ENCODE measurements at regions not wholly inside any gene's neighbourhood (a gene's known extent, or its start where the extent isn't known, plus 50 kb on each side); places are given as distances from the start of the nearest gene placed in this dataset.
A peak's percentile ranks its signal among the peaks of the same experiment; 100 is the strongest.

GRCh38 chr16:85311741-85312140 is 199.5 kb upstream of the CIBAR2 start:
- H3K4me1 ChIP-seq (ENCODE audit: control insufficient read depth, insufficient read depth, low read length), result peaks cover 90% of the 10 kb centered on the region
- no peaks in the 10 kb centered on the region for H3K27me3 ChIP-seq (ENCODE audit: control insufficient read depth, insufficient read depth, low read length)
- H3K36me3 ChIP-seq (ENCODE audit: control insufficient read depth, insufficient read depth, low read length), result peaks cover 2% of the 10 kb centered on the region
- H3K9me3 ChIP-seq (ENCODE audit: control insufficient read depth, insufficient read depth, low read length), result no peaks in the 10 kb centered on the region
- no peak for DNase-seq (ENCODE audit: low read depth in 4 of 6, low spot score in 6 of 6)
- no peak overlapping the region for H3K4me3 ChIP-seq (ENCODE audit: low read depth, low read length)
- 90% methylated on average over 11 of the region's 14 CpGs for WGBS (ENCODE audit: insufficient coverage)
- H3K27ac ChIP-seq (ENCODE audit: low read depth, low read length), result no peak overlapping the region

- Histone ChIP-seq H3K27me3 (ENCODE audit: control insufficient read depth, insufficient read depth, low read length) (no peaks in the 10 kb centered on the region), H3K4me3 (ENCODE audit: low read depth, low read length) (no peak overlapping the region), H3K27ac (ENCODE audit: low read depth, low read length) (no peak overlapping the region), H3K36me3 (ENCODE audit: control insufficient read depth, insufficient read depth, low read length) (peaks cover 2% of the 10 kb centered on the region), H3K4me1 (ENCODE audit: control insufficient read depth, insufficient read depth, low read length) (peaks cover 90% of the 10 kb centered on the region), H3K9me3 (ENCODE audit: control insufficient read depth, insufficient read depth, low read length) (no peaks in the 10 kb centered on the region)
- no peak for DNase-seq (ENCODE audit: low read depth in 4 of 6, low spot score in 6 of 6)
- 80% methylated on average over 9 of the region's 11 CpGs for WGBS (ENCODE audit: insufficient coverage)
Measured at GRCh38 chr16:85312174-85312573, 199.9 kb upstream of the CIBAR2 start.

- Histone ChIP-seq H3K9me3 (ENCODE audit: control insufficient read depth, insufficient read depth, low read length) (no peaks in the 10 kb centered on the region), H3K4me3 (ENCODE audit: low read depth, low read length) (no peak overlapping the region), H3K27ac (ENCODE audit: low read depth, low read length) (peak overlapping the region; percentile 52), H3K36me3 (ENCODE audit: control insufficient read depth, insufficient read depth, low read length) (peaks cover 2% of the 10 kb centered on the region), H3K27me3 (ENCODE audit: control insufficient read depth, insufficient read depth, low read length) (no peaks in the 10 kb centered on the region), H3K4me1 (ENCODE audit: control insufficient read depth, insufficient read depth, low read length) (peaks cover 90% of the 10 kb centered on the region)
- DNase-seq (ENCODE audit: low read depth in 4 of 6, low spot score in 6 of 6), result no peak
- 50% methylated on average over 18 of the region's 23 CpGs for WGBS (ENCODE audit: insufficient coverage)
Measured at GRCh38 chr16:85312642-85313525, 200.6 kb upstream of the CIBAR2 start.

GRCh38 chr16:85313526-85314301 is 201.4 kb upstream of the CIBAR2 start:
- H3K4me3 ChIP-seq (ENCODE audit: low read depth, low read length), result no peak overlapping the region
- peak overlapping the region; percentile 17 for H3K27ac ChIP-seq (ENCODE audit: low read depth, low read length)
- no peaks in the 10 kb centered on the region for H3K27me3 ChIP-seq (ENCODE audit: control insufficient read depth, insufficient read depth, low read length)
- WGBS (ENCODE audit: insufficient coverage), result 57% methylated on average over 12 of the region's 13 CpGs
- H3K9me3 ChIP-seq (ENCODE audit: control insufficient read depth, insufficient read depth, low read length), result no peaks in the 10 kb centered on the region
- peaks cover 2% of the 10 kb centered on the region for H3K36me3 ChIP-seq (ENCODE audit: control insufficient read depth, insufficient read depth, low read length)
- DNase-seq (ENCODE audit: low read depth in 4 of 6, low spot score in 6 of 6), result peak in 1 of 6 donors; percentile 68
- peaks cover 87% of the 10 kb centered on the region for H3K4me1 ChIP-seq (ENCODE audit: control insufficient read depth, insufficient read depth, low read length)

- Histone ChIP-seq H3K4me1 (ENCODE audit: control insufficient read depth, insufficient read depth, low read length) (peaks cover 83% of the 10 kb centered on the region), H3K9me3 (ENCODE audit: control insufficient read depth, insufficient read depth, low read length) (no peaks in the 10 kb centered on the region)
- WGBS (ENCODE audit: insufficient coverage), result 73% methylated on average over 11 of the region's 11 CpGs
Measured at GRCh38 chr16:85314512-85314971, 202.3 kb upstream of the CIBAR2 start.

GRCh38 chr16:85315866-85316265 is 203.6 kb upstream of the CIBAR2 start:
- Histone ChIP-seq H3K27me3 (ENCODE audit: control insufficient read depth, insufficient read depth, low read length) (no peaks in the 10 kb centered on the region), H3K4me1 (ENCODE audit: control insufficient read depth, insufficient read depth, low read length) (peaks cover 81% of the 10 kb centered on the region), H3K9me3 (ENCODE audit: control insufficient read depth, insufficient read depth, low read length) (no peaks in the 10 kb centered on the region), H3K36me3 (ENCODE audit: control insufficient read depth, insufficient read depth, low read length) (peaks cover 2% of the 10 kb centered on the region), H3K27ac (ENCODE audit: low read depth, low read length) (no peak overlapping the region), H3K4me3 (ENCODE audit: low read depth, low read length) (no peak overlapping the region)
- 85% methylated on average over 11 of the region's 14 CpGs for WGBS (ENCODE audit: insufficient coverage)
- no peak for DNase-seq (ENCODE audit: low read depth in 4 of 6, low spot score in 6 of 6)

More at GRCh38 chr16:85314512-85314971, 202.3 kb upstream of the CIBAR2 start:
- H3K4me3 ChIP-seq (ENCODE audit: low read depth, low read length), result no peak overlapping the region
- no peak overlapping the region for H3K27ac ChIP-seq (ENCODE audit: low read depth, low read length)
- no peaks in the 10 kb centered on the region for H3K27me3 ChIP-seq (ENCODE audit: control insufficient read depth, insufficient read depth, low read length)
- DNase-seq (ENCODE audit: low read depth in 4 of 6, low spot score in 6 of 6), result peak in 1 of 6 donors; percentile 83
- peaks cover 2% of the 10 kb centered on the region for H3K36me3 ChIP-seq (ENCODE audit: control insufficient read depth, insufficient read depth, low read length)

GRCh38 chr16:85316321-85316919 is 204.1 kb upstream of the CIBAR2 start:
- Histone ChIP-seq H3K27ac (ENCODE audit: low read depth, low read length) (no peak overlapping the region), H3K9me3 (ENCODE audit: control insufficient read depth, insufficient read depth, low read length) (no peaks in the 10 kb centered on the region), H3K27me3 (ENCODE audit: control insufficient read depth, insufficient read depth, low read length) (no peaks in the 10 kb centered on the region), H3K4me3 (ENCODE audit: low read depth, low read length) (no peak overlapping the region), H3K36me3 (ENCODE audit: control insufficient read depth, insufficient read depth, low read length) (peaks cover 2% of the 10 kb centered on the region), H3K4me1 (ENCODE audit: control insufficient read depth, insufficient read depth, low read length) (peaks cover 81% of the 10 kb centered on the region)
- peak in 2 of 6 donors; percentile 55 to 63 for DNase-seq (ENCODE audit: low read depth in 4 of 6, low spot score in 6 of 6)
- 65% methylated on average over 12 of the region's 19 CpGs for WGBS (ENCODE audit: insufficient coverage)

GRCh38 chr16:85316944-85317343 is 204.7 kb upstream of the CIBAR2 start:
- 84% methylated on average over 9 of the region's 9 CpGs for WGBS (ENCODE audit: insufficient coverage)
- Histone ChIP-seq H3K27ac (ENCODE audit: low read depth, low read length) (no peak overlapping the region), H3K9me3 (ENCODE audit: control insufficient read depth, insufficient read depth, low read length) (no peaks in the 10 kb centered on the region), H3K4me1 (ENCODE audit: control insufficient read depth, insufficient read depth, low read length) (peaks cover 81% of the 10 kb centered on the region), H3K27me3 (ENCODE audit: control insufficient read depth, insufficient read depth, low read length) (no peaks in the 10 kb centered on the region), H3K4me3 (ENCODE audit: low read depth, low read length) (no peak overlapping the region), H3K36me3 (ENCODE audit: control insufficient read depth, insufficient read depth, low read length) (peaks cover 2% of the 10 kb centered on the region)
- DNase-seq (ENCODE audit: low read depth in 4 of 6, low spot score in 6 of 6), result no peak

GRCh38 chr16:85317704-85318103 is 205.4 kb upstream of the CIBAR2 start:
- no peak overlapping the region for H3K4me3 ChIP-seq (ENCODE audit: low read depth, low read length)
- no peak overlapping the region for H3K27ac ChIP-seq (ENCODE audit: low read depth, low read length)
- H3K9me3 ChIP-seq (ENCODE audit: control insufficient read depth, insufficient read depth, low read length), result no peaks in the 10 kb centered on the region
- peaks cover 80% of the 10 kb centered on the region for H3K4me1 ChIP-seq (ENCODE audit: control insufficient read depth, insufficient read depth, low read length)
- peaks cover under 1% of the 10 kb centered on the region for H3K36me3 ChIP-seq (ENCODE audit: control insufficient read depth, insufficient read depth, low read length)
- DNase-seq (ENCODE audit: low read depth in 4 of 6, low spot score in 6 of 6), result no peak
- no peaks in the 10 kb centered on the region for H3K27me3 ChIP-seq (ENCODE audit: control insufficient read depth, insufficient read depth, low read length)
- 70% methylated on average over 11 of the region's 12 CpGs for WGBS (ENCODE audit: insufficient coverage)

Measured in spinal cord (tissue), 9 donors.